ENCODE measurements at regions not wholly inside any gene's neighbourhood (a gene's known extent, or its start where the extent isn't known, plus 50 kb on each side); places are given as distances from the start of the nearest gene placed in this dataset.

- no peaks in the 10 kb centered on the region for H3K27me3 ChIP-seq (ENCODE audit: control insufficient read depth in 1 of 2, insufficient read depth in 2 of 2, low read length in 2 of 2)
- H4K20me1 ChIP-seq (ENCODE audit: insufficient read depth, low read length): no peaks in the 10 kb centered on the region
- no peak for FAIRE-seq
- no peak overlapping the region for H3K9ac ChIP-seq (ENCODE audit: insufficient read depth, low read depth, low read length)
- H3K4me3 ChIP-seq (replicated peaks in 1 of 3; ENCODE audit: insufficient read depth in 1 of 3, low read depth in 2 of 3, low read length in 3 of 3): no peak overlapping the region
- no TSS peak for BruUV-seq (replicated peaks)
- TF ChIP-seq CCAR2 (optimal IDR thresholded peaks at IDR 0.05; ENCODE audit: low read depth, low read length) (no peak), ZFP36 (IDR thresholded peaks at IDR 0.05; ENCODE audit: borderline replicate concordance, low read depth, low read length, partially characterized antibody) (no peak), ZNF30 (CRISPR knock-in tag; IDR thresholded peaks at IDR 0.05) (no peak), BRD4 (CRISPR knock-in tag; IDR thresholded peaks at IDR 0.05) (no peak), ZNF746 (CRISPR knock-in tag; IDR thresholded peaks at IDR 0.05) (no peak), ZNF124 (CRISPR knock-in tag; IDR thresholded peaks at IDR 0.05) (no peak), ZSCAN5A (CRISPR knock-in tag; IDR thresholded peaks at IDR 0.05; ENCODE audit: borderline replicate concordance) (no peak), RXRB (CRISPR knock-in tag; IDR thresholded peaks at IDR 0.05; ENCODE audit: borderline replicate concordance) (no peak), CHD4 (IDR thresholded peaks at IDR 0.05; ENCODE audit: borderline replicate concordance, low read length) (no peak), HINFP (CRISPR knock-in tag; IDR thresholded peaks at IDR 0.05; ENCODE audit: low read depth) (no peak), ZBTB14 (CRISPR knock-in tag; IDR thresholded peaks at IDR 0.05) (no peak), ZNF3 (CRISPR knock-in tag; IDR thresholded peaks at IDR 0.05) (no peak), SCMH1 (CRISPR knock-in tag; IDR thresholded peaks at IDR 0.05; ENCODE audit: borderline replicate concordance) (no peak), ZNF652 (CRISPR knock-in tag; IDR thresholded peaks at IDR 0.05; ENCODE audit: borderline replicate concordance, low read depth) (no peak)
- no peaks in the 10 kb centered on the region for H3K79me2 ChIP-seq (ENCODE audit: insufficient read depth, low read length)
- no peaks in the 10 kb centered on the region for H3K9me3 ChIP-seq (ENCODE audit: low read length)
- POLR2A ChIA-PET: no interaction called here
- ATAC-seq: no peak
- WGBS (ENCODE audit: low lambda C conversion rate): 22% methylated on average over 2 of the region's 2 CpGs
- no peak overlapping the region for H2AFZ ChIP-seq (ENCODE audit: low read length)
- H3K4me1 ChIP-seq (ENCODE audit: insufficient read depth, low read length): no peaks in the 10 kb centered on the region
- no peak overlapping the region for H3K4me2 ChIP-seq (ENCODE audit: low read depth, low read length)
- CTCF ChIA-PET (ENCODE audit: low intra/inter-chr PET ratio, low total read pairs): no interaction called here
- no peak for DNase-seq (ENCODE audit: low spot score)
- in situ Hi-C loops (cut with HindIII; ENCODE audit: extremely low pct_ligation_motif_present, low pct_unique_long_range_greater_than_20kb): no loop called here
- H3K27ac ChIP-seq (ENCODE audit: extremely low read length, insufficient read depth, low read length): no peak overlapping the region
- H3K36me3 ChIP-seq (replicated peaks in 1 of 2; ENCODE audit: control insufficient read depth in 1 of 2, insufficient read depth in 2 of 2, low read length in 2 of 2): no peaks in the 10 kb centered on the region
- intact Hi-C loops (cut with micrococcal nuclease; ENCODE audit: unreplicated experiment): no loop called here
Measured at GRCh38 chr6:56789879-56790278, 147.2 kb upstream of the DST start.

Data from HepG2 (cell line).